ENCODE measurements at regions not wholly inside any gene's neighbourhood (a gene's known extent, or its start where the extent isn't known, plus 50 kb on each side); places are given as distances from the start of the nearest gene placed in this dataset.

GRCh38 chr3:110544730-110545129, 526.9 kb upstream of the NECTIN3 start:
- Histone ChIP-seq H3K27ac (ENCODE audit: low read depth in 1 of 2, low read length in 2 of 2) (no peak overlapping the region), H3K9ac (ENCODE audit: low read depth in 1 of 2, low read length in 2 of 2) (no peak overlapping the region)
- 95% methylated on average over 1 of the region's 1 CpG for WGBS

More at GRCh38 chr3:110544730-110545129, 526.9 kb upstream of the NECTIN3 start:
- Histone ChIP-seq H3K4me3 (ENCODE audit: low read depth in 1 of 3, low read length in 3 of 3) (no peak overlapping the region), H3K27me3 (ENCODE audit: control insufficient read depth in 4 of 4, insufficient read depth in 4 of 4, low read length in 3 of 4) (no peaks in the 10 kb centered on the region), H3K9me3 (ENCODE audit: control insufficient read depth in 4 of 4, low read length in 3 of 4) (no peaks in the 10 kb centered on the region), H3K36me3 (ENCODE audit: control insufficient read depth in 4 of 4, insufficient read depth in 3 of 4, low read depth in 1 of 4, low read length in 3 of 4) (no peaks in the 10 kb centered on the region), H3K4me1 (ENCODE audit: control insufficient read depth in 4 of 4, insufficient read depth in 4 of 4, low read length in 3 of 4) (no peaks in the 10 kb centered on the region)
- TF ChIP-seq REST (IDR thresholded peaks at IDR 0.05) (no peak), HNF4G (IDR thresholded peaks at IDR 0.05) (no peak), GABPA (IDR thresholded peaks at IDR 0.05 in 1 of 2, conservative IDR thresholded peaks at IDR 0.05 in 1 of 2) (no peak), JUND (IDR thresholded peaks at IDR 0.05) (no peak), ATF3 (IDR thresholded peaks at IDR 0.05) (no peak), YY1 (IDR thresholded peaks at IDR 0.05) (no peak), SP1 (IDR thresholded peaks at IDR 0.05) (no peak), HNF4A (conservative IDR thresholded peaks at IDR 0.05) (no peak), ZBTB33 (IDR thresholded peaks at IDR 0.05) (no peak), FOXA1 (IDR thresholded peaks at IDR 0.05) (no peak), FOXA2 (IDR thresholded peaks at IDR 0.05) (no peak), CTCF (IDR thresholded peaks at IDR 0.05; ENCODE audit: low read depth, low read length, missing input control) (no peak), MAX (IDR thresholded peaks at IDR 0.05) (no peak), EGR1 (IDR thresholded peaks at IDR 0.05; ENCODE audit: low read depth in 2 of 2) (no peak), RXRA (IDR thresholded peaks at IDR 0.05) (no peak)
- no peak for DNase-seq (ENCODE audit: low spot score)
